GM19452 (cell line): ENCODE measurements at regions not wholly inside any gene's neighbourhood (a gene's known extent, or its start where the extent isn't known, plus 50 kb on each side); places are given as distances from the start of the nearest gene placed in this dataset.

Experiments used
- ATAC-seq: cut with Tn5 transposase; IDR thresholded peaks from one replicate; pipeline ENCODE4 v1.9.1; 2021; ENCODE audit not compliant: unreplicated experiment

GRCh38 chr17:73878923-73879322 is 234.7 kb upstream of the SDK2 start:
- ATAC-seq, result no peak

GRCh38 chr17:73879987-73880386 is 235.7 kb upstream of the SDK2 start:
- no peak for ATAC-seq

DNA sequence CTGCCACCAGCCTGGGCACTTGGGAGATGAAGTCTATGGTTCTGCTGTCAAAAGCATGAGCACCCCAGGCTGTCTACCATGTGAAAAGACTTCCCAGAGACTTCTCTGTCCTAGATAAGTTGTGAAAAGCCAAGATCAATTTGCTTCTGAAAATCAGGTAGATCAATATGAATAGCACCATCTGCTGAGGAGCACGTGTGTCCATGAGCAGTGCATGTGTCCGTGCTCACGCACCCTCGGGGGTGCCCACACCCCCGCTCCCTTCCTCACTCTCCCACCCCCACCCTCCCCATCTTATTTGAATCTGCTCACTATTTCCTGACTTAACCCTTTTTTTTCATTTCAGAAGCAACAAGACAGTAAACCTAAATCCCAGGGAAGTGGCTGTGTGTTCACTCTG is 238.3 kb upstream of the SDK2 start:
- no peak for ATAC-seq

GRCh38 chr17:73883175-73883574 is 238.9 kb upstream of the SDK2 start:
- ATAC-seq, result no peak

- no peak for ATAC-seq
Observed at GRCh38 chr17:73887739-73888138, 243.5 kb upstream of the SDK2 start.

GRCh38 chr17:73888862-73889261 is 244.6 kb upstream of the SDK2 start:
- ATAC-seq, result no peak

- ATAC-seq, result no peak
Observed at GRCh38 chr17:73889439-73889838, 245.2 kb upstream of the SDK2 start.

GRCh38 chr17:73890831-73891405 is 246.7 kb upstream of the SDK2 start:
- no peak for ATAC-seq

DNA sequence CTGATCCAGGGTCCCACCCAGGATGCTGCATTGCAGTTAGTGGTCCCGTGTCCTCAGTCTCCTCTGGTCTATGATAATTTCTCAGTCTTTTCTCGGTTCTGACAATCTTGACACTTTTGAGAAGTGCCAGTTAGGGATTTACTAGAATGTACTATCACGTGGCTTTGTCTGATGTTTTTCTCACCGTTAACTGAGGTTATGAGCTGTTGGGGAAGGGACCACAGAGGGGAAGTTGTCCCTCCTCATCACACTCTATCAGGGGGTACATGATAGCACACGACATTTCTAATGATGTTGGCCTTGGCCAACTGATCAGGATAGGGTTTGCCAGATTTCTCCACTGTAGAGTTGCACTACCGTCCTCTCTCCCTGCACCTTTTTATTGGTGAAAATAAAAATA is 250.9 kb upstream of the SDK2 start:
- ATAC-seq, result no peak

DNA sequence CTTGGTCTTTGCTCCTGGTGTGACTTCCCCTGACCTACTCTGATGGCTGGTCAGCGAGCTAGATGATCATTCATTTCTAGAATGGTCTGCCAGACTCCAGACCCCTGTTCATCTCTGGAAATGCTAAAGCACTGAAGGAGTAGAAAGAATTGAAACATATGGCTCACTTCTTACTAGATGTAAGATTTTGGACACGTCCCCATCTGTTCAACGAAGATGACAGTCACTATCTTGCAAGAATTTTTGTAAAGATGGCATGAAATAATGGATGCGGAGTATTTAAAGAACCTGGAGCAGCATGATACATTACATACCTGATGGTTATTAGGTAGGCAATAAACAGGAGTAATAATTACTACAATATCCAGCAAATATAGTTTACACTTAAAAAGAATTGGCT is 252.7 kb upstream of the SDK2 start:
- no peak for ATAC-seq

GRCh38 chr17:73899839-73900238 is 255.6 kb upstream of the SDK2 start:
- ATAC-seq, result no peak

DNA sequence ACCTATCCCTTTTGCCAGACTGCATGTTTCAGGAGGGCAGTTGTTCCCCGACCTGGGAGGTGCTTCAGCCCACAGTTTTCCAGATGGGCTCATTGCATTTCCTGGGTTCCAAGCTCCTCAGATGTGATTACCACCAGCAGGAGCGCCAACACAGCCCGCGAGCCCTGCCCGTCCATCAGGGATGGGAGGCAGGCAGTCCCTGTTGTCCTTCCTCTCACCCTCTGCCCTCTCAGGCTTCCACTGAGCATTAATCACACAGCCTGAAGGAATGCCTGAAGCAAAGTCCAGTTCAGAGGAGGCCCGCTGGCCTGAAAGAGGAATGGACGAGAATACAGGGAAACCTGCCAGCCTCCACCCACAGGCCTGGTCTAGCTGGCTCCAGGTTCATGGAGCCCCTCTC is 256.3 kb upstream of the SDK2 start:
- ATAC-seq, result no peak

GRCh38 chr17:73901249-73901648 is 257.0 kb upstream of the SDK2 start:
- ATAC-seq, result no peak

- ATAC-seq, result no peak
Observed at GRCh38 chr17:73901661-73902415, 257.6 kb upstream of the SDK2 start.

DNA sequence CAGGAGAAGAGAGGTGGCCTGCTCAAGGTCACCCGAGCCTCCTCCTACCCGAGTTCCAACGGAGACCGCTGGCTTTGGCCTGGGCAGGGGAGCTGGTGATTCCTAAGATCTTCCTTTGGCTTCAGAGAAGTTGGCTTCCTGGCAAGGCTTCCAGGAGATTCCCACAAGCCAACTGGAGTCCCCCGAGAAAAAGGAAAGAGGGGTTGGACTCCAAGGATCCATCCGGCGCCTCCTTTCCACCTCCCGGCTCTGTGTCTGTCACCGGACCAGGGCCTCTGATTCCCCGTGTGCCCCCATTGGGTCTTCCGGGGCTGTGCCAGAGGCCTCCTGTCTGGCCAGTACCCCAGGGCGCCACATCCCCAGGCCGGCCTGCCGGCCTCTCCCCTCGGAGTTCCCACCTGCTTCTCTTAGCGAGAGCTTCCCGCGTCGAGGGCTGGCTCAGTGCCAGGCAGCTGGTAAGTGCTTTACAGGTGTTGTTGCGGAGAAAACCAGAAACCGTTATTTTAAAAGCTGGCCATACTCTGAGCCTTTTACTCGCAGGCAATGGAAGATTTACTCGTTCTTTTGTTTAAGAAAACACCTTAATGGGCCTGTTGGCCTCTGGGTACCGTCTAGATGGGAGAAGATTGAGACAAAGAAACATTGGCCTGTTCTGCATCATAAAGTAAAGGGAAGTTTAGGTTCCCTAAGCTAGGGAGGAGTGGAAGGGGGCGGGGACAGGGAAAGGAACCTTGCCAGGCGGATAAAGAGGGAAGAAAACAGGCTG is 258.4 kb upstream of the SDK2 start:
- ATAC-seq, result no peak

GRCh38 chr17:73906896-73907870 is 262.9 kb upstream of the SDK2 start:
- ATAC-seq, result no peak

GRCh38 chr17:73909186-73909585 is 264.9 kb upstream of the SDK2 start:
- no peak for ATAC-seq

DNA sequence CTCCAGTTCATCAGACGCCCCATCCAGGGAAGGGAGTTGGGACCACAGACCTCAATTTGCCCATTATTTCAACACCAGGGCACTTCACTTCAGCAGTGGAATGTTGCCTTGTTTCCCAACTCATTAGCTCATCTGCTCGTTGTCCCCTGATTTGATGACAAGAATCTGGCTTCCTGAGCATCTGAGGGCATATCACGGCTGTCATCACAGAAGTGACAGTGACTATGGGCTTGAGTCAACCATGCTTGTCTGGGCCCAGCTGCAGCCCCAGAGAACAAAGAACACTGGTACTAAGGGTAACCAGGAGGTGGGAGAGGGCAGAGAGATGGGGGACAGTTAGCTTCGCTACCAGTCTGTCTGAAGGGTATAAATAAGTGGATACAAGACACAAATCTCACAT is 266.0 kb upstream of the SDK2 start:
- no peak for ATAC-seq

DNA sequence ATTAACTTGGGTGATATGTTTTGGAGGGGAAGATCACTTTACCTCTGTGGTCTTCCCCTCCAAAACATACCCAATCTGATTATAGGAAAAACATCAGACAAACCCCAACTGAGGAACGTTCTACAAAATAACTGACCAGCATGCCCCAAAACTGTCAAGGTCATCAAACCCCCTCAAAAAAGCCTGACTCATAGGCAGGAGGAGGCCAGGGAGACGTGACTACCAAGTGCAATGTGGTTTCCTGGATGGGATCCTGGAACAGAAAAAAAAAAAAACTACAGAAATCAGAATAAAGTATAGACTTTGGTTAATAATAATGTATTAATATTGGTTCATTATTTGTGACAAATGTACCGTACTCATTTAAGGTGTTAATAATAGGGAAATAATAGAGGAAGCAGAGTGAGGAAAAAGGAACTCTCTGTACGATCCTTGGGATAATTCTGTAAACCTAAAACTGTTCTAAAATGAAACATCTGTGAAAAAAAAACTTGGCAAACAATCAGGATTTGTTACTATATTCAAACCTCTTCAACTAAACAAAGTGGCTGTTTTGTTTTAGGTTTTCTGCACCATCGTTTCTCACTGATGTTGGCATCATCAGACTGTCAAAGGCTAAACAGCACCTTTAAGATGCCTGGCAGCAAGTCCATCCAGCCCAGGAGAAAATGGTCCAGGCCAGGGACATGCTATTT is 266.7 kb upstream of the SDK2 start:
- no peak for ATAC-seq

DNA sequence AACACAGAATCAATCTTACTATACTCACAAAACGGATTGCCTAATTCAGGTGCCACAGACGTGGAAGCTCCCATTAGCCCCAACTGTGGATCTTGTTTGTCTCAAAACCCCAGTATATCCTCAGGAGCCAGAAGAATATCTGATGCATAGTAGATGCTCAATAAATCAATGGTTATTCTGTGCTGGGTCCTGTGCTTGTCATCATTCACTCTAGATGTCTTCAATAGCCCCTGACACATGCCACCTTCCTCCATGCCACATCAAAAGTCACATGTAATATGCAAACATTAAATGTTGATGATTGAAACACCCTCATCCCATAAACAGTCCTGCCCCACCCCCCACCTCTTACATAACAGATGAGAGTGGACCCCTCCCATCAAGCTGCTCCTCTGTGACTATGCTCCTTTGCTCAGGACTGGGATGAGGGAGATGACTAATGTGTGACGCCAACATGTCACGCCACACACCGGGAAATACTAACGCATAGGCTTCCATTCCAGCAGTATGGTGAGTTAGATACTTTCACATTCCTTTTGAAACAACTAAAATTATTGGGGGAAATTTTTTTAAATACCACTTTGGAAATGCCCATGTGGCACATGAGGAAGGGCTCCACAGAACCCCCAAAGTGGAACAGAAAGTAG is 267.6 kb upstream of the SDK2 start:
- ATAC-seq, result no peak
